CD4-positive, alpha-beta T cell treated with Interleukin-2 at 100 ng/mL for 4 hours (primary cell): ENCODE measurements at regions not wholly inside any gene's neighbourhood (a gene's known extent, or its start where the extent isn't known, plus 50 kb on each side); places are given as distances from the start of the nearest gene placed in this dataset.

Source experiments
- DNase-seq: peaks from one replicate; pipeline ENCODE4 v3.0.0-alpha.2; 2020; ENCODE audit warnings: low spot score

DNA sequence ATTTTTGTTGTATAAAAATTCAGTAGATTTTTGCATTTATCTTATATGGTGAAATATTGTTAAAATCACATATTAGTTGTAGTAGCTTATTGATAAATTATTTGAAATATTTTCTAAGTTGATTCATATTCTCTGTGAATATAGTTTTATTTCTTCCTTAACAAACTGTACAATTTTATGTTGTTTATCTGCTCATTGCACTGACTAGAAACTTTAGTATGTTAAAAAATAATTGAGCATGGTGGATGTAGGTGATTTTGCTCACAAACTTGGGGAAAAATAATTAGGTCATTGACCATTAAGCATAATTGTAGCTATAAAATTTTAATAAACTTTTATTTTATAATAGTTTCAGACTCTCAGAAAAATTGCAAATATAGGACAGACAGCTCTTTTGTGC, 1445.3 kb upstream of the MIR17HG start:
- DNase-seq: no peak

DNA sequence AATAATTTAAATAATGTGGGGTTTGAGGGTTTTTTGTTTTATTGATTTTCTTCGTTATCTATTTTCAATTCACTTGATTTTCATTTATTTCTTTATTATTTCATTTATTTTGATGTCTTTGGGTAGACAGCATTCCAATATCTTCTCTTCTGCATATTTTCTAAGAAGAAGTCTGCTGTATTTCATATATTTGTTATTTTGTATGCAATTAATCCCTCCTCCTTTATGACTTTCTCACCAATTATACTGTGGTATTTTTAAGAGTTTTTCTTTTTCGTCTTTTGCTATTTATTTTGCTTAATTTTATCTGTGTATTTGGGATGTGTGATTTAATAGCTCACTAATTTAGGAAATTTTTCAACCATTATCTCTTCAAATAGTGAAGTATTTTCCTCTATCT, 1444.4 kb upstream of the MIR17HG start:
- DNase-seq: no peak

DNA sequence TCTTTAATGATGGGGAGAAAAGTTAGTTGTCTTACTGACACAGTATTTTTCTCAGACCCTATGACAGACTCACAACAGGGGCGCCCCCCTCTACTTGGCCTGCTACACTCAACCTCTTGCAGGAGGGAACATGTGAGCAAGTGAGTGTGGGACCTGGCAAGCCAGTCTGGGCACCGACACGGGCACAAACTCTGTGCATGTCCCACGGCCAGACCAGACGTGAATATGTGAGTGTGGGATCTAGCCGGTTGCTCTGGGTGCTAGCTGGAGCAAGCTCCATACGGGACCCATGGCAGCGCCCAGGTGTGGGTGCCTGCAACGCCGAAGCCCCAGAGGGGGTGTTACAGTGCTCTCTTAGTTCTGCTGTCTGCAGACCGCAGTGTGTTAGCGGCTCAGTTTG, 1437.3 kb upstream of the MIR17HG start:
- no peak for DNase-seq

DNA sequence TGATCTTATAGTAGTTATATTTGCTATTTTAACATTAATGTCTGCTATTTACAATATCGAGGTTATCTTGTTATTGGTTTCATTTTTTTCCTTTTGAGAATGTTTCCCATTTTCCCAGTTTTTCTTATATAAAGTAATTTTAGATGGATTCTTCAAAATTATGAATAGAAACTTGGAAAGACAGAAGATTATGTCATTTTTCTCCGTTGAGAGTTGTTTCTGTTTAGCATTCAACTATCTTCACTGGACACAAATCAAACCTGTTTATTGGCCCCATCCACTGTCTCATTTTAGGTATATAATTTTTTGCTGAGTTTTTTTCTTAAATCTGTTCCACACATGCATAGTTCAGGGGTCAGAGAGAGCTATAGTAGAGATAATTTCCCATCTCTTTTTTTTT, 1430.9 kb upstream of the MIR17HG start:
- DNase-seq: no peak

DNA sequence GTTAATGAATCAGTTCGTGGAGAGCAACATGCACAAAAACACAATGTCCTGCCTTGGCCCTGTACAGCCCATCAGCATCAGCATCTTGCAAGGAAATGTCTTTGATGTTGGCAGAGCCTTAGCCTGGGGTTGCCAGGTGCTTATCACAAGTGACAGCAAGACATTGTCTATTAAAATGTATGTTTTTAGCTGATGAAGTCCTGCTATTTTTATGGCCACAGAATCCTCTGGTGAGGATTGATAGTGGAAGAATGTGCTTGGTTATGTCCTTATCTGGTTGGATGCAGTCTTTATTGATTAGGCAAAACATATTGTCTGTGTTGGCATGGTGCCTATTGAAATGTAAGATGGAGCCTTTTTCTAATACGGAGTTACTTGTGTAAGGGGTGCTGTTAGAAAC, 1427.0 kb upstream of the MIR17HG start:
- DNase-seq: no peak

DNA sequence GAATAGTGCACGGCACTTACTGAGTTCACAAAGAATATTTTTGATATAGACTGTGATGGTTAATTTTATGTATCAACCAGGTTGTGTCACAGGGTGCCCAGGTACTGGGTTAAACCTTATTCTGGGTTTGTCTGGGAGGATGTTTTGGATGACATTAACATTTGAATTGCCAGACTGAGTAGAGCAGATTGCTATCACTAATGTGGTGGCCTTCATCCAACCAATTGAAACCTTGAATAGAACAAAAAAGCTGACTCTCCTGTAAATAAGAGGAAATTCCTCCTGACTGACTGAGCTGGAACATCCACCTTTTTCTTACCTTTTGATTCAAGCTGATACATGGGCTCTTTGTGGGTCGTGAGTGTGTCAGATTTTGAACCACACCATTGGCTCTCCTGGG, 1424.4 kb upstream of the MIR17HG start:
- no peak for DNase-seq

DNA sequence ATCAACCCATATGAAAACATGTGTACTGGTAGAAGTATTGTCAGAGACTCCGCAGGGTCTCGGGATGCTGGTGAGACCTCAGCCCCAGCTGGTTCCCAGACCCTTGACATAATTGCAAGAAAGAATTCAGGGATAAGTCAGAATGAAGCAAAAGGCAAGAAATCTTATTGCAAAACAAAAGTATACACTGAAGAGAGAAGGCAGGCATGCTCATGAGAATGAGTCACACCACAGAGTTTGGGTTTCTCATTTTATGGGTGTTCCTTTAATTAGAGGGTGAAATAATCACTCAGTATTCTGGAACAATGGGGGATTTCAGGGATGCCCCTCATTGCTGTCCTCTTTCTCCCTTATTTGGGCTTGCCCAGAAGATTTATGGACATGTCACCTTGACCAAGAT, 1423.8 kb upstream of the MIR17HG start:
- DNase-seq: no peak

DNA sequence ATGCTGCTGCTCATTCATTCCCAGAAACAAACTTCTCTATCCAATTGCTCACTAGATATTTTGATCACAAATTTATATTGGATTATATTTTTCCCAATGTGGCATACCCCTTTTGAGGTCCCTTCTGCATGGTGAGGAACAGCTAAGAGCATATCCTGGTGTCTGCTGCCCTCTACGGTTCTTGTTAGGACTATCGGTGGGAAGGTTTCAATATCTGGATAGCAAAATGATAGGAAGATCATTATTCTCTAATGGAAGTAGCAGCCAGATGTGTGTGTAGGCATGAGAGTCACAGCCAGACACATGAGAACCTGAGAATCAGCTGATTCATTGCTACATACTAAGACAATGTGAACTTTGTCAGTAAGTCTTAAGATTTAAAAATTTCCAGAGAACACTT, 1422.4 kb upstream of the MIR17HG start:
- no peak for DNase-seq

DNA sequence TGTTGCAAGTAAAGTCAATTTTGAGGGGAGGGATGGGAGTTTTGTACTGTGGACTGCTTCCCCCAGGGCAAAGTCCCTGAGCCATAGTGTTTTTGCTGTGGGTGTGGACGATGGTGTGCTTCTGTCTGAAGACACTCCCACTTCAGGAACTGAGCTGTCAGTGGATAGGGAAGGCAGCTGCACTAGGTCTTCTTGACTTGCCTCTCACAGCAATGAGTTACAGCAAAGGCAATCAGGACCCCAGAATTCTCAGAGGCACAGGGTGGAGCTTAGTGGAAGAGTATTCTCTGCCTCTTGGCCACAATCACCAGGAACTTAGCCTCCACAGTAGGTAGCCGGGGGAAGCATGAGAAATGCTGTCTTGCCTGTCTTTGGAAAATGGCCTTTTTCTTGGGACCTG, 1416.6 kb upstream of the MIR17HG start:
- DNase-seq: no peak

DNA sequence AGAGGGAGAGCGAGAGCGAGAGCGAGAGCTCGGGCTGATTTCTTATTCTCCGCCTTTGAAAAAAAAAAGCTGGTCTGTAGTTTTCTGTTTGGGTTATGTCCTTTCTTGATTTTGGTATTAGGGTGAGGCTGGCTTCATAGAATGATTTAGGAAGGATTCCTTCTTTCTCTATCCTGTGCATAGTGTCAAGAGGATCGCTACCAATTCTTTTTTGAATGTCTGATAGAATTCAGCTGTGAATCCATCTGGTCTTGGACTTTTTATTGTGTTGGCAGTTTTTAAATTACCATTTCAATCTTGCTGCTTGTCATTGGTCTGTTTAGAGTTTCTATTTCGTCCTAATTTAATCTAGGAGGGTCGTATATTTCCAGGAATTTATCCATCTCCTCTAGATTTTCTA, 1414.6 kb upstream of the MIR17HG start:
- DNase-seq: no peak

DNA sequence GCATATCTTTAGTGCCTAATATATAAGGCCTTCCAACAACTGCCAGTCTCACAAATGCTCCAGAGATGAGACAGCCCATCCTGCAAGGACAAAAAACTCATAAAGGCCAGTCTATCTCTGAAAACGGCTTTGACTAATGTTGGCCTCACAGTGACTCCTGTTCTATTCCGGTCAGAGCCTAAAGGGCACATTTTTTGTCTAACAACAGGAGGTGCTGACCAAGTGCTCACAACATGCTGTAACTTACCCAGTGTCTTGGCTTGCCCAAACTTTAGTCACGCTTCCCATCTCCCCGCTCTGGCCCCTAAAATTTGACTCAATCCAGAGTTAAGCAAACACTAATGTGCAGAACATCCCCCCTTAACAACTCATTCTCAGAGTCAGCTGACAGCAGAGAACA, 1411.2 kb upstream of the MIR17HG start:
- DNase-seq: no peak

DNA sequence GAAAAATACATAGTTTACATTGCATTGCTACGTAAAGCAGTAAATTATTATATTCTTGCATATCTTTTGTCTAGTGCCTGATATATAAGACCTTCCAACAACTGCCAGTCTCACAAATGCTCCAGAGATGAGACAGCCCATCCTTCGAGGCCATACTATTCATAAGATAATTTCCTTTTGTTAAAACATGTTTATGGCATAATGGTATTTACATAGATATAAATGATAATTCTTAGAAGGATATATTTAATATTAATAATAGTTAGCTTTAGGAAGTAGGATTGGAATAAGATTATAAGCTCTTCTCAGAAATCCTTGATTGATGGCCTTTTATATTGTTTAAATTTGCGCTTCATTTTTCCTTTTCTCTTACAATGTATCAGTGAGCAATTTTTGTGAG, 1410.1 kb upstream of the MIR17HG start:
- no peak for DNase-seq

DNA sequence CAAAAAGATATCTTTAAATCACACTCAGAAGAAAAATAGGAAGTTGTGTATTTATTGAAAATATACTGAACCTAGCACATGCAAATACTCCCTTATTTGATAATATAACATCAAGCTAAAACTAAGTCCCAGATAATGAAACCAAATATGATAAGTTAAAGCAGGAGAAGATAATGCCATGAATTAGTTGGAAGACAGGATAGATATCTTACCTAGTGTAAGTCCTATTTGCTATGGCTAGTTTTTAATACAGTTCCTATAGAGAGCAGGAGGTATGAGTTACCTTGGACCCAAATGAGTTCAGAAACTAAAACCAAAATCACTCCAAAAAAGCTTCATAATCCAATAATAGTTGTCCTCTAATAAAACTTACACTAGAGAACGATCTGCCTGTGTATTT, 1407.1 kb upstream of the MIR17HG start:
- no peak for DNase-seq

DNA sequence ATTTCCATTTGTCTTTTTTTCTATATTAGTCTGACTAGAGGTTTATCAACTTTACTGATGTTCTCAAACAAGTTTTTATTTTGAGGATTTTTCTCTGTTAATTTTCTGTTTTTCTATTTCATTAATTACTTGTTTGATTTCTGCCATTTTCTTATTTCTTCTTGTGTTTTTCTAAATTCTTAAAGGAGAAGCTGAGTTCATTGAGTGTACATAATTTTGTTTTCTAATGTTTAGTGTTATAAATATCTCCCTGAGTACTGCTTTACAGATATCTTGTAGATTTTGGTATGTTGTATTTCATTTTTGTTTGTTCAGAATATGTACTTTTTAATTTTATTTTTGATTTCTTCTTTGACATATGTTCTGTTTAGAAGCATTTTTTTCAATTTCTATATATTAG, 1404.3 kb upstream of the MIR17HG start:
- no peak for DNase-seq

DNA sequence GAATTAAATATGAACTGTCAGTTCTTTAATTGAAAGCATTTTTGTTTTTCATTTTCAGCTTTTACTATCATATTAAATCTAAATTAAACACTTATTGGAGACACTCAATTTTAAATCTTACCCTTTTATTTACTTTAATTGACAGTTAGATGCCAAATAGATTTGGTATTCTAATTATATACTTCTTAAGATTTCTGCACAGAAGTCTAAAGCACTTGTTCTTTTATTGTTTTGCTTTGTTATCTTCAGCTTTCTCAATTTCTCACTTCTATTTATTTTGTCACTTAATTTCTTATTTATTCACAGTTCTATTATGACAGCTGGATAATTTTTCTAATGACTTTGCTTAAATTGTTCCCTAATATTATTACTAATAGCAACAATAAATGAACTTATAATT, 1397.3 kb upstream of the MIR17HG start:
- no peak for DNase-seq

DNA sequence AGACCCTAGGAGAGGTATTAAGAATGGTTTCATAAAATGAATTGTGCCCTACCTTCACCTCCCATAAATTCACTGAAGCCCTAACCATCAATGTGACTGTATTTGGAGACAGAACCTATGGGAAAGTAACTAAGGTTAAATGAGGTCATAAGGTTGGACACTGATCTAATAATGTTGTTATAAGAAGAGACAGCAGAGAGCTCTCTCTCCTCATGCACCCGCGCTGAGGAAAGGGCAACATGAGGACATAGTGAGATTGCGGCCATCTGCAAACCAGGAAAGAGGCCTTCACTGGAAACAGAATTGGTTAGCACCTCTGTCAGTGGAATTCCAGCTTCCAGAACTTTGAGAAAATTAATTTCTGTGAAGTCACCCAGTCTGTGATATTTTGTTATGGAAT, 1396.1 kb upstream of the MIR17HG start:
- DNase-seq: no peak

DNA sequence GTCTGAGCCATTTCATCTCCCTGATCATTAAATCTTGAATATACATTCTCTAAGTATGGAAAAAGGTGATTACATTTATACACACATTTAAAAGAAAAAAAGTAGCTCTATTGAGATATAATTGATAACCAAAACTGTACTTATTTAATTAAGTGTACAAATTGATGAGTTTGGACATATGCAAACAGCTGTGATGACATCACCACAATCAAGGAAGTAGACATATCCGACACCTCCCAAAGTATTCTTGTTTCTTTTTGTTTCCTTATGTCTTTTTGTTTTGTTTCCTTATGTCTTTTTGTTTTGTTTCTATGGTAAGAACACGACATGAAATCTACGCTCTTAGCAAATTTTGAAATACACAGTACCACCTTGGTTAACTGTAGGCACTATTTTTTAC, 1393.9 kb upstream of the MIR17HG start:
- DNase-seq: no peak

DNA sequence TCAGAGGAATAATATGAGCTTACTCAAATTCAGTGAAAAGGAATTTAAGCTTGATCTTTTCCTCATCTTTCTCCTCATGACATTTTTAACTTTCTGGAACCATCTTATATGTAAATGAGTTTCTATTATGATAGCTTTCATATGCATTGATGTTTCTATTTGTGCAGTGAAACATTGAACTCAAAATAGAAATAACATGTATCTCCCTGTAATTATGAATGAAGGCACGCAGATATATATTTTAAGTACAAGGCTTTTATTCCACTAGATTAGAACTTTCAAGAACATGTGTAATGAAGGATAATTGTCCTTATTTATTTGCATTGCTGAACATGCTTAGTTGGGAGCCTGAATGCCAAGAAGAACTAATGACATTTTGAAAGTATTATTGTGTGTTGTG, 1391.7 kb upstream of the MIR17HG start:
- no peak for DNase-seq

DNA sequence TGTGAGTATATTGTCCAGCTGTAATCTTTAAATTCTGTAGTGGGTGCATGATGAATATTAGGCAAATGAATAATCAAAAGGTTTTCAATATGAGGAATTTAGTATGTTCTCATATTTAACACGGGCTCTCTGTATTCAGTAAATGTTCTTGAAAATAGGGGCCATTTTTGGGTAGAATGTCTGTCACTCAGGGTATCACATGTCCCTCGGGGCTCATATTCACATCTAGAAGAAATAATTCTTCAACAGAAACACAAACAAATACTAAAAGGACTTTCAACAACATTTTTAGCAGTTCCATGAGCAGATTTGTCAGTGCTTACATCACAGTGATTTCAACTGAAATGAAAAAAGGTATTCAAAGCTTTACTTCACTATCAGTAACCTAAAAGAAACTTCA, 1388.4 kb upstream of the MIR17HG start:
- DNase-seq: no peak

DNA sequence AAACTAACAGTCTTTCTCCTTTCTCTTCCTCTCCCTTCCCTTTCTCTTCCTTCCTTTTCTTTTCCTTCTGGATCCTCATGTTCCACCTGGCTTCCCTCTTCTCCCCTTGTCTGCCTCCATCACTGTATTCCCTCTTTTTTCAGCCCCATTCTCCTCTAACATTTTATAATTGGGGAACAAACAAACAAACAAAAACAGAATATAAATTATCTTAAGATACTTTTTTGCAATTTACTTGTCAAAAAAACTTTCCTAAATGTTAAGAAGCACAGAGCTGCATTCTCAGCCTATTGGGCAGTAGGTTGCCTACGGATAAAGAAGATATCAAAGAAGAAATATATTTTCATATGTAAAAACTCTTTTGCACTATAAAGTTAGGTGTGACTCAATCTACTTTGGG, 1382.2 kb upstream of the MIR17HG start:
- DNase-seq: no peak

DNA sequence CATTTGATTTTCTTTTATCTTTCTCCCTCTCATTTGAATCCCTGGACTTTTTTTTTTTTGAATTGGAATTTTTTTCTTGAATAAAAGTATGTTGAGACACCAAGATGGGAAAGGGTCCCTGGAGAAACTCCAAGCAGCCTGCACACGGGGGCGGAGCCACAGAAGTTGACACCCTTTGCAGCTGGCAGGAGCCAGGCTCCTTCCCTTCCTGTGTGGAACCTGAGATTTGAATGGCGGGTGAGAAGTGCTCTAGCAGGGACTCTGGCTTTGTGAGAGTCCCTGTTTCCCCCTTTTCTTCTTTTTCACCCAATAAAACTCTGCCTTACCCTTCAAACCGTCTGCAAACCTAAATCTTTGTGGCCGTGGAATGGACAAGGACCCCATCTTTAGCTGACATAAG, 1381.0 kb upstream of the MIR17HG start:
- no peak for DNase-seq

DNA sequence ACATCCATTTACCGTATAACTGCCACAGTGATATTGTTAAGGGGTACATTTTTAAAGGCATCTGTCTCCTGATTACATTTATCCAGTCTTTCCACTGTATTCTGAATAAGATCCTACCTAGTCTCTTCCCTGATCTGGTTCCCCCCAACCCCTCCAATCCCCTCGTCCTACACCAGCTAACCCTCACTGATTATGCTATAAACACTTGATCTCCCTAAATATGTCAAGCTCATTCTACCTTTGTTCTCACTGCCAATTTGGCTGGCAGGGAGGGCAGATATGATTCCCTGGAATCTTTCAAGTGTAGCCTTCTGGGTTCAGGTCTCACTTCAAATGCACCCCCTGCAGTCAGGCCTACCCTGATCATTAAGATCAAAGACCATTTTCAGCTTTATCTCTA, 1379.8 kb upstream of the MIR17HG start:
- no peak for DNase-seq

DNA sequence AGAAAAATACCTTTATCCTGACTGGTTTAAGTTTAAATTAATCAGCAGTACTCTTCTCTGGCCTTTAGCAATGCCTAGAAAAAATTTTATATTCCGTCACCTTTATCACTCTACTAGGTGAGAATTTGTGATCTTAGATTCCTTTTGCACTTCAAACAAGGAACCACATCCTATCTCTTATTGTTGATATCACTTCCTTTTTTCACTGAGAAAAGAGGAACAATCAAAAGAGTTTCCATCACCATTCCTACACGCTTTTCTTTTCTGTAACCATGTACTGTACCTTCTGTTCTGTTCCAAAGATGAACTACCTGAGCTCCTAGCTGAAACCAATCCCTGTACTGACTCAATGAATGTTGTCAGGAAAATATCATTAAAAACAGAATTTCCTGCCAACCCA, 1379.0 kb upstream of the MIR17HG start:
- DNase-seq: no peak

DNA sequence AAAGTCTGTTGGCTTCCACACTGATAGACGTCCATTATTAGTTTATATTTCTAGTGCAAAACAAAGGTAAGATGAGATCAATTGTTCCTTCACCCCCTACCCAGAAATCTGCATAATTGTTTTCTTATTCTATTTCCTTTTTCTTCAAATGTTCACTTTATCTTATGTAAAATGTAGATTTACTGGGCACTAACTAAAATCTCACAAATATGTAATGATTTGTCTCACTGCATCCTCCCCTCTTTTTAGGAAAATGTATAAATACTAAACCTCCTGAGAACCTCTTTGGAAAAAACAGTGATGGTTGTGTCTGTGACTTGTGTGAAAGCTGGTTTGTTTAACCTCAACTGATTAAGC, 1377.2 kb upstream of the MIR17HG start:
- no peak for DNase-seq

DNA sequence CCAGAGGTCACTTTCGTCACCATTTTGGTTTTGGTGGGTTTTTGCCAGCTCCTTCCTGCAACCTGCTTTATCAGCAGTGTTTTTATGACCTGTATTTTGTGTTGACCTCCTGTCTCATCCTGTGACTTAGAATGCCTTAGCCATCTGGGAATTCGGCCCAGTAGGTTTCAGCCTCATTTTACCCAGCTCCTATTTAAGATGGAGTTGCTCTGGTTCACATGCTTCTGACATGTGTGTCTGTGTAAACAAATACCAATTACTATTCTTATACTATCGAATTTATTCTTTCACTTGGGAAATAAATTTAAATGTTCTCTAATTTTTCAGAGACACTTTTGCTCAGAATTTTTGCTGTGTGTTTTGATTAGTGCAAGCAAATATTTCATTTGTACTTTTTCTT, 1370.3 kb upstream of the MIR17HG start:
- DNase-seq: no peak

DNA sequence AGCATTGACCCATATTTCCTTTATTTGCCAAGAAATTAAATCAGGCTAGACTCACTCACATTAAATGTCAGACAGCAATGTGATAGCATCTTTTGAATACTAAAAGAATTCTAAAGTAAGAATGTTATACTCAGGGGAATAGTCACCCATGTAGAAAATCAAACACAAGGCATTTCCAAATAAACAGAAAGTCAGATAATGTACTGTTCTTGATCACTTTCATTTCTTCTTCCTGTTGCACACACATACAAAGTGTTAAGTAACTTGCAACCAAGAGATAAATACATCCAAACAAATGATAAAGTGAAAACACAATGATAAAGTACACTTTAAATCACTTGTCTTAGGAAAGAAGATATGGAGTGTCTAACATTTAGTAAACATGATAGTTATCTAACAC, 1366.6 kb upstream of the MIR17HG start:
- DNase-seq: no peak
